ENCODE measurements at regions not wholly inside any gene's neighbourhood (a gene's known extent, or its start where the extent isn't known, plus 50 kb on each side); places are given as distances from the start of the nearest gene placed in this dataset.

GRCh38 chr6:104537872-104538271 is 321.8 kb downstream of the HACE1 start:
- TF ChIP-seq EP300 (IDR thresholded peaks at IDR 0.05) (no peak), CTCF (IDR thresholded peaks at IDR 0.05) (no peak), POLR2AphosphoS5 (IDR thresholded peaks at IDR 0.05) (no peak), POLR2A (IDR thresholded peaks at IDR 0.05) (no peak)
